Hepatocyte (in vitro differentiated cells): ENCODE measurements at regions not wholly inside any gene's neighbourhood (a gene's known extent, or its start where the extent isn't known, plus 50 kb on each side); places are given as distances from the start of the nearest gene placed in this dataset.

Experiments
- EZH2 ChIP-seq: fragments of 200-600 bp; sonication (generic); IDR thresholded peaks from 2 replicates; pipeline ENCODE4 v1.6.1; 2016; ENCODE audit warnings: antibody characterized with exemption, mild to moderate bottlenecking, borderline replicate concordance
- TF ChIP-seq, protein P1 (sequence below): fragments of 200-600 bp; sonication (generic); IDR thresholded peaks from 2 replicates; pipeline ENCODE4 v1.5.1; 2016; ENCODE audit warnings: antibody characterized with exemption, mild to moderate bottlenecking; ENCODE audit not compliant: poor library complexity

GRCh38 chr16:79873825-79874224, 273.3 kb upstream of the MAF start:
- TF ChIP-seq, protein P1, sequence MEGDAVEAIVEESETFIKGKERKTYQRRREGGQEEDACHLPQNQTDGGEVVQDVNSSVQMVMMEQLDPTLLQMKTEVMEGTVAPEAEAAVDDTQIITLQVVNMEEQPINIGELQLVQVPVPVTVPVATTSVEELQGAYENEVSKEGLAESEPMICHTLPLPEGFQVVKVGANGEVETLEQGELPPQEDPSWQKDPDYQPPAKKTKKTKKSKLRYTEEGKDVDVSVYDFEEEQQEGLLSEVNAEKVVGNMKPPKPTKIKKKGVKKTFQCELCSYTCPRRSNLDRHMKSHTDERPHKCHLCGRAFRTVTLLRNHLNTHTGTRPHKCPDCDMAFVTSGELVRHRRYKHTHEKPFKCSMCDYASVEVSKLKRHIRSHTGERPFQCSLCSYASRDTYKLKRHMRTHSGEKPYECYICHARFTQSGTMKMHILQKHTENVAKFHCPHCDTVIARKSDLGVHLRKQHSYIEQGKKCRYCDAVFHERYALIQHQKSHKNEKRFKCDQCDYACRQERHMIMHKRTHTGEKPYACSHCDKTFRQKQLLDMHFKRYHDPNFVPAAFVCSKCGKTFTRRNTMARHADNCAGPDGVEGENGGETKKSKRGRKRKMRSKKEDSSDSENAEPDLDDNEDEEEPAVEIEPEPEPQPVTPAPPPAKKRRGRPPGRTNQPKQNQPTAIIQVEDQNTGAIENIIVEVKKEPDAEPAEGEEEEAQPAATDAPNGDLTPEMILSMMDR, result no peak
- no peak for TF ChIP-seq EZH2
